ENCODE measurements at regions not wholly inside any gene's neighbourhood (a gene's known extent, or its start where the extent isn't known, plus 50 kb on each side); places are given as distances from the start of the nearest gene placed in this dataset.
A peak's percentile ranks its signal among the peaks of the same experiment; 100 is the strongest.

GRCh38 chr13:33520468-33520839 is 234.9 kb upstream of the STARD13 start:
- no peak for DNase-seq

GRCh38 chr13:33524086-33524485 is 238.5 kb upstream of the STARD13 start:
- DNase-seq, result no peak

DNA sequence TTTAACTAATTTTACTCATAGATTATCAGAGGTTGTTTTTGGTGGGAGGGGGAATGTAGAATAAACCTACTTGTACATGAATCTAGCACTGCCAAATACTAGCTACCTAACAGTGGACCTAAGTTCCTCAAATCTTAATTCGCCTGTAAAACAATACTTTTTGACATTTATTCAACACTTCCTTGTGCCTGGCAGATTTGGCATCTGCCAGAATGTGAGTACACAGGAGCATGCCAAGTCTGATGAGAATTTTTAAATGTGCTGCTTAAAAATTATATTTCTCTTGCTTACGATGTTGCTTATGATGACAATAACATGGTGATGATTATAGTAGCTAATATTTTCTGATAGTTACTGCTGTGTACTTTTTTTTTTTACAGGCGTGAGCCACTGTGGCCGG is 240.2 kb upstream of the STARD13 start:
- DNase-seq, result no peak

GRCh38 chr13:33526718-33527117 is 241.2 kb upstream of the STARD13 start:
- DNase-seq, result no peak

GRCh38 chr13:33528896-33529295 is 243.3 kb upstream of the STARD13 start:
- DNase-seq, result no peak

GRCh38 chr13:33531484-33531883 is 245.9 kb upstream of the STARD13 start:
- no peak for DNase-seq

DNA sequence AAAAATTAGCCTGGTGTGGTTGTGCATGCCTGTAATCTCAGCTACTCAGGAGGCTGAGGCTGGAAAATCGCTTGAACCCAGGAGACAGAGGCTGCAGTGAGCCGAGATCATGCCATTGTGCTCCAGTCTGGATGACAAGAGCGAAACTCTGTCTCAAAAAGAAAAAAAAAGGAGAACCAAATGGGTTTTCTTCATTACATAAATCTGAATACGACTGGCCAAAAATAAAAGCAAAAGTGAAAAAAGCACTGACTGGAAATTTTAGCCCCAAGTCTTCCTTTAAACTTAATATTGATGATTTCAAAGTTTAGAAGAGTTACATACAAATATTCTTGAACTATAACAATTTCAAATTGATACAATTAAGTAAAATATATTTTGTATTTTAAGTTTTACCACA is 249.5 kb upstream of the STARD13 start:
- no peak for DNase-seq

- no peak for DNase-seq
Measured at GRCh38 chr13:33536601-33537000, 251.0 kb upstream of the STARD13 start.

GRCh38 chr13:33537026-33537425 is 251.5 kb upstream of the STARD13 start:
- no peak for DNase-seq

DNA sequence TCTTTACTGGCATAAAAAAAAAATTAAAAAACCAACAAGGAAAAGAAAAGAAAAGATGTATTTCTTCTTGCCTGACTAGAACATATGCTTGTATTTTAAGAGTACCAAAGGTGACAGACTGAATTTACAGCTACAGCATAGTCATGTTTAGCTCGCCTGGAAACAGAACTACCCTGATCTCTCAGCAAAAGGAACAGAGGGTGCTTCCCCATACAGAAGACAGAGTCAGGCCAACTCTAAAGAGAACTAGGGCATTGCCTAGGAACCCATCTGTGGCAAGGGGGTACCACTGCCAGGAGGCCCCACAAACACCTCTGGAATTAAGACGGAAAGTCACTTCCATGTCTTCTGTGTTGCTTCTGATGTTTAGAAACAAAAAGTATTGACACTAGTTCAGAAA is 252.1 kb upstream of the STARD13 start:
- DNase-seq, result no peak

DNA sequence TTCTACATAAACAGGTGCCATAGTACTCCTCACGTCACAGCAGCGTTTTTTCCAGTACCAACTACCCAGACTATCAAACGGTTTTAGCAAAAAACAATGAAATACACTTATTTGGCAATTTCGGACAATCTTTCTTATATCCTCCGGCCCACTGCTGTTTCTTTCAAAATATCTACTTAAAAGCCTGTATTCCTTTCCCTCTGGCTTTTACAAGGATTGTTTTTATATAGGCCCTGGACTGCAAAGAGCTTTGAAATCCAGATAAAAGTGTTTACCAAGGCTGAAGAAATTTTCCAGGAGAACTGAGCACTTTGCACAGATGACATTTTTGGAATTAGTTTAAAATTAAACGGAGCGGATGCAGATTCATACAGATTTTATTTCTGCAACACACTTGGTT is 255.9 kb upstream of the STARD13 start:
- DNase-seq, result no peak

- no peak for DNase-seq
Measured at GRCh38 chr13:33541962-33542308, 256.4 kb upstream of the STARD13 start.

- peak; percentile 97 for DNase-seq
Measured at GRCh38 chr13:33542309-33543088, 256.9 kb upstream of the STARD13 start.

GRCh38 chr13:33543089-33543459 is 257.5 kb upstream of the STARD13 start:
- DNase-seq, result peak; percentile 50

- DNase-seq, result peak; percentile 16
Measured at GRCh38 chr13:33543631-33544265, 258.2 kb upstream of the STARD13 start.

GRCh38 chr13:33544308-33544707 is 258.8 kb upstream of the STARD13 start:
- DNase-seq, result no peak

GRCh38 chr13:33545492-33545891 is 259.9 kb upstream of the STARD13 start:
- no peak for DNase-seq

- DNase-seq, result no peak
Measured at GRCh38 chr13:33547035-33547434, 261.5 kb upstream of the STARD13 start.

DNA sequence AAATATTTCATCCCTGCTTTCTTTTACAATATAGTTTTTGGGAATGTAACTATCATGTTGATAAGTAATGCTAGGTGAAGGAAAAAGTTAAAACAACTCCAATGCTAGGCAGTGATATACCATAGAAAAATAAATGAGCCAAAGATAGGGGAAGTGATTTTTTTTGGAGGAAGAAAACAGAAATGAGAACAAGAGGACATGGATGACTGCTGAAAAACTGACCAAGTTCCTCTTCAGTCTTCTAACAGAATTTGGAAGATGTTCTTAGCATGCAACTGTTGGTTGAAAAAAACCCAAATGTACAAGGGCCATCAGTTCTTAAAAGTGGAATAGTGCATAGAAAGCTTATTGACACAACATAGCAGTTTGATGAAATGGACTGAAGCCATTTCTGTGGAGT is 262.5 kb upstream of the STARD13 start:
- DNase-seq, result no peak

- DNase-seq, result no peak
Measured at GRCh38 chr13:33550276-33550675, 264.7 kb upstream of the STARD13 start.

DNA sequence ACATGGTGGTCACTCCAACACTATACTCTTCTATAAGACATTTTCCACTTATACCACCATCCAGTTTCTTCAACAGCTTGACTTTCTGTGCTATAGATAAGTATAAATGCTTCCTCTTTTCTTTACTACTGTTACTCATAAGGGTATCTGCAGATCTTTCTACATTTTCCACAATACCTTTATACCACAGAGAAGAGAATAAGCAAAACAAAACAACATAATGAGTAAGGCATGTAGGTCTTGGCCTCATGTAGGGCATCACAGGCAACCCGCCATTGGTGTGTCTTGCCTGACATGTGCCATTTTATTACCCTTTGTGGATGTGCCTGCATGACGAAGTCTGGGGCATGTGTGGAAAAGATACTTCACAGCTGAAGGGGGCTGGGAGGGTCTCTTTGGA is 265.3 kb upstream of the STARD13 start:
- no peak for DNase-seq

GRCh38 chr13:33554919-33555791 is 262.8 kb upstream of the RFC3 start:
- no peak for DNase-seq

GRCh38 chr13:33556828-33557227 is 261.1 kb upstream of the RFC3 start:
- DNase-seq, result no peak

DNA sequence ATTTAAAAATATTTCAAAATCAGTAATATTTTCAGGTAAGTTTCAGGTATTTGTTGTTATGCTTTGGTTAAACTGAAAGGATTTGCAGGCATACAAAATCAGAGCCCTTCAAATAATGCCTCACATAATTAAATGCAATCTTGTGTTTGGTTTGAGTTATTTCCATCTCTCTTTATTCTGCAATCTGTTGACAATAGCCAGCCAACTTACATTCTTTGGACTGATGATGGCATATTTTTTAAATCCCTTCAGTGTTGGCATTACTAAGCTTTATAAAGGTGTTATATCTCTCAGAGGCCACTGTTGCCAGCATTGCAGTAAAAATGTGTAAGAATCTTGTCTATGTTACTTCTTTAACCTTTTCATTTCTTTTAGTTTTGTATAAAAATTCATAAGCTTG is 257.2 kb upstream of the RFC3 start:
- no peak for DNase-seq
